GM12878 (cell line): ENCODE measurements at regions not wholly inside any gene's neighbourhood (a gene's known extent, or its start where the extent isn't known, plus 50 kb on each side); places are given as distances from the start of the nearest gene placed in this dataset.

Source experiments
- CREM ChIP-seq: IDR thresholded peaks from 2 replicates; pipeline ENCODE4 v1.6.1; 2014; ENCODE audit warnings: antibody characterized with exemption, low read depth
- CTCF ChIP-seq, 3 experiments: IDR thresholded peaks in 2 of 3; conservative IDR thresholded peaks in 1 of 3; 2 replicates each; pipeline ENCODE4 v1.5.1; 2011; ENCODE audit warnings: low read depth in 3 of 3, low read length in 3 of 3, mild to moderate bottlenecking in 3 of 3, control low read depth in 2 of 3, moderate library complexity in 2 of 3, inconsistent platforms in 1 of 3, mixed read lengths in 1 of 3; ENCODE audit not compliant: control insufficient read depth in 2 of 3, insufficient read depth in 1 of 3; ENCODE audit errors: extremely low read depth in 1 of 3
- EP300 ChIP-seq, 2 experiments: fragments of 150-350 bp in 1 of 2; IDR thresholded peaks; 2 replicates each; pipeline ENCODE4 v1.6.1; 2011 to 2012; ENCODE audit warnings: low read depth in 2 of 2, low read length in 2 of 2, borderline replicate concordance in 1 of 2, improper control_type of control experiment in 1 of 2, inconsistent platforms in 1 of 2; ENCODE audit not compliant: control insufficient read depth in 1 of 2
- PBX3 ChIP-seq: IDR thresholded peaks from 2 replicates; pipeline ENCODE4 v1.6.1; 2011; ENCODE audit warnings: mild to moderate bottlenecking, low read depth, low read length, moderate library complexity; ENCODE audit not compliant: insufficient replicate concordance
- YBX1 ChIP-seq: fragments of 450-650 bp; IDR thresholded peaks from 2 replicates; pipeline ENCODE4 v1.6.1; 2016; ENCODE audit warnings: antibody characterized with exemption
- TF ChIP-seq, protein P1 (sequence below): fragments of 450-650 bp; IDR thresholded peaks from 2 replicates; pipeline ENCODE4 v1.6.1; 2017; ENCODE audit warnings: mild to moderate bottlenecking

- TF ChIP-seq CREM (no peak), EP300 (IDR thresholded peaks at IDR 0.05; ENCODE audit: borderline replicate concordance in 1 of 2, control insufficient read depth in 1 of 2, low read depth in 2 of 2, low read length in 2 of 2) (no peak), PBX3 (no peak), YBX1 (no peak), CTCF (IDR thresholded peaks at IDR 0.05 in 2 of 3, conservative IDR thresholded peaks at IDR 0.05 in 1 of 3; ENCODE audit: control insufficient read depth in 2 of 3, extremely low read depth in 1 of 3, insufficient read depth in 1 of 3, low read depth in 3 of 3, low read length in 3 of 3) (no peak)
- TF ChIP-seq, protein P1, sequence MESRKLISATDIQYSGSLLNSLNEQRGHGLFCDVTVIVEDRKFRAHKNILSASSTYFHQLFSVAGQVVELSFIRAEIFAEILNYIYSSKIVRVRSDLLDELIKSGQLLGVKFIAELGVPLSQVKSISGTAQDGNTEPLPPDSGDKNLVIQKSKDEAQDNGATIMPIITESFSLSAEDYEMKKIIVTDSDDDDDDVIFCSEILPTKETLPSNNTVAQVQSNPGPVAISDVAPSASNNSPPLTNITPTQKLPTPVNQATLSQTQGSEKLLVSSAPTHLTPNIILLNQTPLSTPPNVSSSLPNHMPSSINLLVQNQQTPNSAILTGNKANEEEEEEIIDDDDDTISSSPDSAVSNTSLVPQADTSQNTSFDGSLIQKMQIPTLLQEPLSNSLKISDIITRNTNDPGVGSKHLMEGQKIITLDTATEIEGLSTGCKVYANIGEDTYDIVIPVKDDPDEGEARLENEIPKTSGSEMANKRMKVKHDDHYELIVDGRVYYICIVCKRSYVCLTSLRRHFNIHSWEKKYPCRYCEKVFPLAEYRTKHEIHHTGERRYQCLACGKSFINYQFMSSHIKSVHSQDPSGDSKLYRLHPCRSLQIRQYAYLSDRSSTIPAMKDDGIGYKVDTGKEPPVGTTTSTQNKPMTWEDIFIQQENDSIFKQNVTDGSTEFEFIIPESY = no peak
Observed at GRCh38 chr2:16045653-16046352, 105.5 kb downstream of the MYCN start.
